Dermis microvascular lymphatic vessel endothelial cell (primary cell): ENCODE measurements at regions not wholly inside any gene's neighbourhood (a gene's known extent, or its start where the extent isn't known, plus 50 kb on each side); places are given as distances from the start of the nearest gene placed in this dataset.
"Not testable (repeated sequence)": the region's sequence is repeated elsewhere in the genome, so short reads cannot be mapped to it uniquely, and the experiment has no call there.

Source experiments
- DNase-seq, 2 donors: peaks; one replicate each; pipeline versions ENCODE4 v3.0.0 to v3.0.0-alpha.2; 2010; ENCODE audit warnings: low read depth in 2 of 2

DNA sequence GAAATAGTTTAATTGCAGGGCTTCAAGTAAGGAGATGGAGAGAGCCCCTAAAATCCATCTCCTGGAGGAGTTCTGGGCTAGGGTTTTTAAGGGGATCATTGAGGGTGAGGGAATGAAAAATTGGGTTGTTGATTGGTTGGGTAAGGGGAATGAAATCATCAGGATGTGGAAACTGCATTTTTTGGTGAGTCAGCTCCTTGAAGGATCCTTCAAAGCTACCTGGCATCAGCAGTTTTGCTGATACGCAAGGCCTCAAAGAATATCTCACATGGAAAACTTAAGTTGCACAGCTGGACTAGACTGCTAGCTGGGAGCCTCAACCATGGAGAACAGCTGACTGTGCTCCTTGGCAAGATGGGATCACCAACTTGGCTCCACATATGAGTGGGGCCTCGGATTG lies 136.7 kb downstream of the FGF10 start:
- no peak for DNase-seq

DNA sequence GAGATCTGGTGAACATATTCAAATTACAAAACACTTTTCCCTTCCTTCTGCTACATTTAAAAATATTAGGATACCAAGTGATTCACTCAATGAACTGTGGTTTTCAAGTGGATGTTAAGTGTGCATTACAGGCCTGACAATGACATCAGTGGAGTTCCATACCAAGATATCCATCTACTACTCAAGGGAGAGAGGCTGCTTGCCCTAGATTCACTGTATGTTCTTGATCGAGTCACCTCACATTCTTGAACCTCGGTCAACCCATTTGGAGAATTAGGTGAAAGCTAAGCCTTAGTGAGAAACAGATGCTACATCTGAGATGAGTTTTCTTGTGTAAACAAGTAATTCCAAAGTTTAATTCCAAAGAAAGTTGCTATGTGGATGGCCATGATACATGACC lies 142.2 kb downstream of the FGF10 start:
- DNase-seq = no peak

DNA sequence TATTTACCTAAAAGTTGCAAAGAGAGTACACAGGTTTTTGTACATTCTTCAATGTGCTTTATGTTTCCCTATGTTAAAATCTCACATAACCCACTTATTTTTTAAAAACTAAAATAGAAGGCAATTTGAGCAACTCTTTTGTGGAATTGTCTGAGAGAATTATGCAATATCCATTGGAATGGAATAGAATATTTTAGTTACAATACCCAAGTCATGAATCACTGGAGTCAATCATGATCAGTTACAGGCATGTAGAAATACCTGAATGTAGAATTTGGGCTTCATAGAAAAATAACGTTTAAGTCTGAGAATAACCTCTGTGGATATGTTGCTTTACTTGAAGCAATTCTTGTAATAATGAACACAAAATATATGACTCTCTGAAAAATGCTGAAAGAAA lies 143.3 kb downstream of the FGF10 start:
- DNase-seq = no peak

DNA sequence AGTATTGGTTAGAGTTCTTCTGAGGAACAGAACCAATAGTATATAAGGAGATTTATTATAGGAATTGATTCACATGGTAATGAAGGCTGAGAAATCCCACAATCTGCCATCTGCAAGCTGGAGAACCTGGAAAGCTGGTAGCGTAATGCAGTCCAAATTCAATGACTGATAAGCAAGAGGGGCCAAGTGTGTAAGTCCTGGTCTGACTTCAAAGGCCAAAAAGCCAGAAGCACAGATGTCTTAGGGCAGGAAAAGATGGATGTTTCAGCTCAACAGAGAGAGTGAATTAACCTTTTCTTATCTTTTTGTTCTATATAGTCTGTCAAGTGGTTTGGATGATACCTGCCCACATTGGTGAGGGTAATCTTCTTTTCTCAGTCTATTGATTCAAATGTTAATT lies 146.4 kb downstream of the FGF10 start:
- no peak for DNase-seq

DNA sequence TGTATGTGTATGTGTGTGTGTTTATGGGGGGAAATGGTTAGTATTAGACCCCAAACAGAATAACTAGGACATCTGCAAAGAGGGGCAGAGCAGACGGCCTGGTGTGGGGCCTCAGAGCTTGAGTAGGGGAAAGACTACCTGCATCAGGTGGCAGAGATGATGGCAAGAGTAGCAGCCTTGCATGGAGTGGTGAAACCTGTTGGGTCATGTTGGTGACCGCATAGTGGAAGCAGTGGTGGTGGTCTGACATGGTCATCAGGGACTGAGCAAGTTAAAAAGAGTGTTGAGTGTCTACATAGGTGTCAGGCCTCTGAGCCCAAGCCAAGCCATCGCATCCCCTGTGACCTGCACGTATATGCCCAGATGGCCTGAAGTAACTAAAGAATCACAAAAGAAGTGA lies 153.2 kb downstream of the FGF10 start:
- no peak for DNase-seq

DNA sequence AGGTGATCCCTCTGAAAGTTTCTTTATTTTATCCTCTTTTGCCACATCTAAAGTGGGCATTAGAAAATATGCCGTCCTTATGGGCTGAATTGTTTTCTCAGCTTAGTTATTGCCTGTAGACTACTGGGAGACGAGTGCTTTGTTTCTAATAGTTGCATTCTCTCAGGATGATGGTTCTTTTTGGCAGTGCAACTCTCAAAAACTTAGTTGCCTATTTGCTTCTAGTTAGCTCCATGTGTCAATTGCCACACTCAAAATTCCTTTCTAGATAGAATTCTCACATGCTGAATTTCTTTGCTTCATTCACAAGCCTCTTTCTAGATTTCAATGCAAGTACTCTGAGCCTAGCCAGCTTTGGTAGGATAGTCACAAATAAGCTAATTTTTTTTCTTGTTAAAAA lies 155.5 kb downstream of the FGF10 start:
- DNase-seq = no peak

DNA sequence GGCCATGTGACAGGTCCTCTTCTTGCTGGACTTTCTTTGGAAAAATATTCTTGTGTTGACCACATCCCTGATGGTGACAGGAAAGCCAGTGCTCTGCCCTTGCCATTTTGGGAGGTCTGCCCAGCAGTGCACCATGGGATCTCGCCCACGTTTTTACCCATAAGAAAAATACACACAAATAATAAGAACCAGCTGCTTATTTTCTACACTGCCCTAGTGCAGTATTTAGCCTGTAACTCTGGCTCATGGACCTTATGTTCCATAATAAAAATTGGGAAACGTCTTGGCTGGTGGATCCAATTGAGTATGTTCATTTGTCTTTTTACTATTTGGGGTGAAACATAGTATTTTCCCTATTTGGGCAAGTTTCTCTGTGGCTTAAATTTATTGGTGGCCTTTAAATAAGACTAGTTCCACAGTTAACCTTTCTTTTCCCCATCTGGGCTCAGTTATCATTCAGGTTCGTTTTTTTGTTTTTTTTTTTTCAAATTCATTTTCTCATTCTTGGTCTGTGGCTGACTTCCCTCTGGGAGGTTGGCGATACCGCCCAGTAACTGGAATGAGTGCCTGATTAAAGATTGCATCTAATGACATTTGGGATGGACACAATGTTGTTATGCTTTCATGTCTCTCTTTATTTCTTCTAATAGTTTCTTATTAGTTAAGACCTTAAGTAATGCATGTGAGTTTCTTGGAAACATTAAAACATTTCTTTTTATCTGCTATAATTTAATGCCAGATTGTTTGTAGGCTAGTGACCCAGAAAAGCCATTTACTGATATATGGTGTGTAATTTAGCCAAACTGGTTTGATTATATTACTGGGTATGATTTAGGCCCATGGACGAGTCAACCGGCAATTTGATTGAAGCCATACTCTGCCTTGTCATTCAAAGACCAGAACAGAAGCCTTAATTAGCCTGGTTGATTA lies 163.7 kb downstream of the FGF10 start:
- no peak for DNase-seq

DNA sequence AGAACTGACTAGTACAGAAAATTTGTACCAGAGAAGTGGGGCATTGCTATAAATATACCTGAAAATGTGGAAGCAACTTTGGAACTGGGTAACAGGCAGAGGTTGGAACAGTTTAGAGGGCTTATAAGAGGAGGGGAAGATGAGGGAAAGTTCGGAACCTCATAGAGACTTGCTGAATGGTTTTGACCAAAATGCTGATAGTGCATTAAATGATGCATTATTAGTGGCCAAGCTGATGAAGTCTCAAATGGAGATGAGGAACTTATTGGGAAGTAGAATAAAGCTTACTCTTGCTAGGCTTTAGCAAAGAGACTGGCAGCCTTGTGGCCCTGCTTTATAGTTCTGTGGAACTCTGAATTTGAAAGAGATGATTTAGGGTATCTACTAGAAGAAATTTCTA lies 189.8 kb downstream of the FGF10 start:
- no peak for DNase-seq

DNA sequence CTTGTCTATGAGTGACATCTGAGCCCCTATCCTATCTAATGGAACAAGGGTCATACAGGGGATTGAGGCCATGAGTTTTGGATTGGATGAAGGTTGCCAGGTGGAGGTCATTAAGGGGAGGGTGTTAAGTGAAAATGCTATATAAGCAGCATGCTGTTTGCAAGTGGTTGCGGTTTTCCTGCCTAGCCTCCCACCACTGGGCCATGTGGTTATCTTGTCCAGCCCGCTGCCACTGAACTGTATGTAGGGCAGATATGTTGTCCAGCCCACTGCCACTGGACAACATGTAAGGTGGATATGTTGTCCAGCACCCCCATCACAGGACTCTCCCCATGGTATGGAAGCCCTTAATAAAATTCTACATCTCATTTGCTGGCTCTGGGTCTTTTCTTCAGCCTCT lies 200.0 kb downstream of the FGF10 start:
- no peak for DNase-seq

DNA sequence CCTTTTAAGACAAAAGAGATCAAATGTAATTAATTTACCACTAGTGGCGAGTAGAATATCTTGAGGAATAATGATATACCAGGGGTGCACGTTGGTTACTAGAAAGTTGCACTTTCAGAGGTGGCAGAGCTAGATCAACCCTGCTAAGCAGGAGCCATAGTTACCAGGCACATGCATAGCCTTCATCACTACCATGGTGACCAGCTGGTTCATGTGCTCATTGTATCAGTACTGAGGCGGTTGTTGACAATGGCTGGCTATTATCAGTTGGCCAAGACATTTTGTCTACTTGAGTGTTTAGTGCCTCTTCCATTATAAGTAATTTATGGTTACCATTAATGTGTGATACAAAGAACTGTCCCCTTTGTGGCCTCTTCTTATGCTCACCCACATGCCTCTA lies 201.2 kb downstream of the FGF10 start:
- no peak for DNase-seq

DNA sequence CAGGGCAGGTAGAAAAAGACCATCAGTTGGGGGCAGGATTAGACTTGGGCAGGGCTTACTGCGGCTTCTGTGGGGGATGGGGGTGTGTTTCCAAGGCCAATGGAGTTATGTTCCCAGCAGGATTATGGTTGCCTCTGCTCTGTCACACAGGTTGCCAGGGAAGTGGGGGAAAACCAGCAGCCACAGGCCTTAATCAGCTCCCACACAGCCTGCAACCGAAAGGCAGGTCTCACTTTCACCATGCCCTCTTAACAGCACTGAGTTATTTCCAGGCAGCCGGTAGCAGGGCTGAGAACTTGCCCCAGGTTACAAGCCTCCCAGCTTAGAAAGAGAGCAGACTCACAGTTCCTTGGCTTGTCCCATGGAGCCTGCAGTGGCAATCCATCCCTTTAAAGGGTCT lies 205.5 kb downstream of the FGF10 start:
- DNase-seq = no peak

DNA sequence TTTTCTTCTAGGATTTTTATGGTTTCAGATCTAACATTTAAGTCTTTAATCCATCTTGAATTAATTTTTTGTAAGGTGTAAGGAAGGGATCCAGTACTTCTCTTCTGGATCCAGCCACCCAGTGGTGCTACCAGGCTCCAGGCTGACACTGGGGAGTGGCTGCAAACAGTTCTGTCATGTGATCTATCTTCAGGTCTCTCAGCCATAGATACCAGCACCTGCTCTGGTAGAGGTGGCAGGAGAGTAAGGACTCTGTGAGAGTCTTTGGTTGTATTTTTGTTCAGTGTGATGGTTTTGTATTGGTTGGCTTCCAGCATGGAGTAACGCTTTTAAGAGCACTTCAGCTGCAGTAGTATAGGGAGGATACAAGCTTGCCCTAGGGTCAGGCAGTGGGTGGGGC lies 205.9 kb downstream of the FGF10 start:
- no peak for DNase-seq

DNA sequence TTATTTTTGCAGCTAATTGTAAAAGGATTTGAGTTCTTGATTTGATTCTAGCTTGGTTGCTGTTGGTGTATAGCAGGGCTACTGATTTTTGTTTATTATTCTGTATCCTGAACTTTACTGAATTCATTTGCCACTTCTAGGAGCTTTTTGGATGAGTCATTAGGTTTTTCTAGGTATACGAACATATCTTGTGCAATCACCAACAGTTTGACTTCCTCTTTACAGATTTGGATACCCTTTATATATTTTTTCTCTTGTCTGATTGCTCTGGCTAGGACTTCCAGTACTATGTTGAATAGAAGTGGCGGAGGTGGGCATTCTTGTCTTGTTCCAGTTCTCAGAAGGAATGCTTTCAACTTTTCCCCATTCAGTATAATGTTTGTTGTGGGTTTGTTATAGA lies 210.8 kb downstream of the FGF10 start:
- no peak for DNase-seq

DNA sequence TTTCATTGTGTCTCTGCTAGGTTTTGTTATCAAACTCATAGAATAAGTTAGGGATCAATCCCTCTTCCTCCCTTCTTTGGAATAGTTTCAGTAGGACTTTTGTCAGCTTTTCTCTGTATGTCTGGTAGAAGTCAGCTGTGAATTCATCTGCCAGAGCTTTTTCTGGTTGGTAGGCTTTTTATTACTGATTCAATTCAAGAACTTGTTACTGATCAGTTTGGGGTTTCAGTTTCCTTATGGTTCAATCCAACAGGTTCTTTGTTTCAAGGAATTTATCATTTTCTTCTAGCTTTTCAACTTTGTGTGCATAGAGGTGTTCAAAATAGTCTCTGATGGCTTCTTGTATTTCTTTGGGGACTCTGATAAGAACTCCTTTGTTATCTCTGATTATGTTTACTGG lies 221.7 kb downstream of the FGF10 start:
- no peak for DNase-seq

DNA sequence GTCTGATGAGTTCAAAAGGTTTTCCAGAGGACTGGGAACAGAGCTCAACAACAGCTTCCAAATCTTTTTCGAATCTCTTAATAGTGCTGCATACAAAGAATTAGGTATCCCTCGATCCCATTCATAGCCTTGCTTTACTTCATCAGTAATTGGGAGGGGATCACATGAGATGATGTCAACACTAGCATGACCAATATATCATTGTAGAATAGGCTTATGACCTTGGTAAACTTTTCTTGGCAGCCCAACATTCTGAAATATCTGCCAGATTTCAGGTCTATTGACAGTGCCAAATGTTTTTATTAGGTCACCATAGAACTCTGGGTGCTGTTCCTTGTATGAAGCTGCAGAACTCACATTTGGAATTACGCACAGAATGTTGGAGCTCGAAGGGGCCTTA lies 228.9 kb downstream of the FGF10 start:
- no peak for DNase-seq

DNA sequence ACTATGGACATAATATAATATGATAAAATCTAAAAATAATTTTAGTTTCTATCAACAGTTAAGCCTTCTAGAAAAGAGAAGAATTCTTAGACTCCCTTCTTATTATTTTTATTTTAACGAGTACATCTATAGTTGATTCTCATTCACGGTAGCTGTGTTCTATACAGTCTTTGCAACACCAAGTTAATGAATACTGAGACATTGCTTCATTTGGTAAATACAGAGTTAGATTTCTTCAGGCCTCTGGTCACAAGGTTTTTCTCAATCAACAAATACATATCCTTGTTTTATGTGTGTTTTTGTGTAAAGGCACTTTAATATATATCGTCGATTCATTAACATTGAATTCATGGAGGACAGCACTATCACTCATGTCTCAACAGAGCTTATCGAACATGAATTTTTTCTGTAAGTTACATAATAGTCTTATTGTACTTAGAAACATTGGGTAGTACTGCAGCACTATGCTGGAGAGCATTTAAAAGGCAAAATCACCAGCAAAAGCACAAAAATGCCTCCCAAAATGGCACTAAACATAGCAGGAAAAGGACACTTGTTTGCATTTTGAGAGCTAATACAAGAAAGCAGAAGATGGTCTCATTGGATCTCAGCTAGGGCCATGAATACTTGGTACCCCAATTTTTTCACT lies 239.0 kb downstream of the FGF10 start:
- no peak for DNase-seq

DNA sequence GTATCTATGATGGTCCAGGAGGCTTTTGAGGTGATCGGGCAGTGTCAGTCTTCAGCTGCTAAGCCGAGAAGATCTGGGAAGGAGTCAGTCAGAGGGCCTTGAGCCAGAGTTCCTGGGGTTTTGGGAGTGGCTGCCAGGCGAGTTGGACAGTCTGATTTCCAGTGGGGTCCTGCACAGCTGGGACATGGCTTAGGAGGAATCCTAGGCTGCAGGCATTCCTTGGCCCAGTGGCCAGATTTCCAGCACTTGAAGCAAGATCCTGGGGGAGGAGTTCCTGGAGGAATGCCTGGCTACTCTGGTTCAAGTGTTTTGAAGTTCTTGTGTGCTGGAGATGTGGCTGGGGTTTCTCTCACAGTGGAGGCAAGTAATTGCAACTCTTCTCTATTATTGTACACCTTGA lies 271.3 kb downstream of the FGF10 start:
- DNase-seq = not testable (repeated sequence)

DNA sequence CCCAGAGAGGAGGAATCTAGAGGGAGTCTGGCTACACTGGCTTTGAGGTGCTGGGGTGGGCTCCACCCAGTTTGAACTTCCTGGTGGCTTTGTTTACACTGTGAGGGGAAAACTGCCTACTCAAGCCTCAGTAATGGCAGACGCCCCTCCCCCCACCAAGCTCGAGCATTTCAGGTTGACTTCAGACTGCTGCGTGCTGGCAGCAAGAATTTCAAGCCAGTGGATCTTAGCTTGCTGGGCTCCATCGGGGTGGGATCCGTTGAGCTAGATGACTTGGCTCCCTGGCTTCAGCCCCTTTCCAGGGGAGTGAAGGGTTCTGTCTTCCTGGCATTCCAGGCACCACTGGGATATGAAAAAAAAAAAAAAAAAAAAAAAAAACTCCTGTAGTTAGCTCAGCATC lies 281.0 kb downstream of the FGF10 start:
- not testable (repeated sequence) for DNase-seq

DNA sequence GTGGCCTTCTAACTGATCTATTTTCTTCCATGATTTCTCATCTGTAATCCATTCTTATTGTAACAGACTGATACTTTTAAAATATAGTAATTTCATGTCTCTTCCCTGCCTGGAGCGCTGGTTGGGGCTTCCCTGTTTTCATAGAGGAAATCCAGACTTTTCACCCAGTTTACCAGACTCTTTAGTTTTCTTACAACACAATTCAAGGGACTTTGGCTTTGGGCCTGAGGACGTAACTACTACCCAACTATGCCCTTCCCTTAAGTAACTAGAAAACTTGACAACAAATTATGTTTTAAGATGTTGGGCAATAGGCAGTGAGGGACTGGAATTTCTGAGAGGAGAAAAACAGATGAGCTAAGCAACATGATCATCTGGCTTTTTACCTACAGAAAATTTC lies 289.6 kb downstream of the FGF10 start:
- DNase-seq = no peak

DNA sequence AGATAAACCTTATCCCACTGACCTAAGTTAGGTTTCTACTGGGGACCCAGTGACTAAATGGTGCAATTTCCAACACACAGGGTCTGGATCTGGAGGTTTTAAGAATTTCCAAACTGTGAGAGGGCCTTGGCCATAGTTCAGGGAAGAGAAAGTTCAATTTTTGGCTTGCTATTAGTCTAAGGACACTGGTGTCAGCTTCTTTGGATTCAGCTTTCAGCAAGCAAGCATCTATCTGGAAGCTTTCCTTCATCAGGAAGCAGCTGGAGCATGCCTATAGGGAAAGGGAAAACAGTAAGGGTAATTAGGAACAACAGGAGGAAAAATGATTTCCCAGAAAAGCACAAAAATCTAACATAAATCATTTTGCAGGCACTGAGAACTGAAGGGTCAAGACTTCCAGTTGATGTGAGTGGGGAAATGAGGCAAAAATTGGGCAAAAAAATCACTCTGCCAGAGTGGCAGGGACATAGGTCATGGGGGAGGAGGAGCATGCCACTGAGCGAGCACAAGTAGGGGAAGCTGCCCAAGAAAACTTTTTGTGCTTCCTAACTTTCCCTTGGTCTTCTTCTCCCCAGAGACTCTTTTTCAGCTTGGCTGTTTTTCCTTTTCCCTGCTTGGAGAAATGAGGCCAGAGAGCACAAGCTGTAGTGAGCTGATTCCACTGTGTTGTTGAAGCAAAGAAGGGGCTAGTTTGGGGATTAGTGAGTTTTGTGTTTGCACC lies 299.6 kb downstream of the FGF10 start:
- DNase-seq = no peak

DNA sequence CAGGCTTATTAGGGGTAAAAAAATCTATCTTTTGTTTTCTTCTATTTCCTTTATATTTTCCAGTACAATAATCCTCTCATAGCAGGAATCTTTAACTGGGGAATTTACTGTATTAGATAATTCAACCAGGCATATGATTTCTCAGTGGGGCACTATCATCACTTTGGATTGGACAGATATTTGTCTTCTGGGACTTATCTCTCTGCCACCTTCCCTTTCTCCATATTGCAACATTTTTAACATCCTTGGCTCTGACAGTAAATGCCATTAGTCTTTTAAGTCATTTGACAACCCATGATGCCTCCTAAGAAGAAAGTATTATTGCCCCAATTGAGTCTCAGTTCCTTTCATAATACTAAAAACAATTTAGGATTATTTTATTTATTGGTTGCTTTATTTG lies 304.1 kb downstream of the FGF10 start:
- DNase-seq = no peak

DNA sequence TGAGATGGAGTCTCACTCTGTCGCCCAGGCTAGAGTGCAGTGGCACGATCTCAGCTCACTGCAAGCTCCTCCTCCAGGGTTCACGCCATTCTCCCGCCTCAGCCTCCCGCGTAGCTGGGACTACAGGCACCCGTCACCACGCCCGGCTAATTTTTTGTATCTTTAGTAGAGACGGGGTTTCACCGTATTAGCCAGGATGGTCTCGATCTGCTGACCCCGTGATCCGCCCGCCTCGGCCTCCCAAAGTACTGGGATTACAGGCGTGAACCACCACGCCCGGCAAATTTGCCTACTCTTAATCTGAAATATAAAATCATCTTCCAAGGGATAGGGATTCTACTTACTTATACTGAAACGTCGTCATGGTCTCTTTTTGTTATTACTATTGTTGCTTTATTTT lies 314.7 kb downstream of the FGF10 start:
- not testable (repeated sequence) for DNase-seq

DNA sequence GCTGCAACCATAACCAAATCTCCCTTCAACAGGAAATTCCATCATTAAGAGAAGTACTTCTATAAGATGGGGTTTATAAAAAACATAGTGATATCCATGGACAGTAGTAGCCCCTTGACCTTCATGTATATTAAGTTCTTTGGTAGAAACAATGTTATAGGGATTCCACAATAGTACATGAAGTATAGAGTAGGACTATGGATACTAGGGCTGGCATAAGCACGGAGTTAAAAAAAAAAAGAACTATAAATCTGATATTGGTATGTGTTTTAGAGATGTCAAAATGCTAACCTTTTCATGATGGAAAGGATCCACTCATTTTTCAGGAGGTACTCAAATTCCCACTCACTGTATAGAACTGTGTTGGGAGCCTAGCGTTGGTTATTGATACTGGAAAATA lies 337.6 kb downstream of the FGF10 start:
- DNase-seq = no peak
